Coronary artery (tissue), 2 donors: ENCODE measurements at regions not wholly inside any gene's neighbourhood (a gene's known extent, or its start where the extent isn't known, plus 50 kb on each side); places are given as distances from the start of the nearest gene placed in this dataset.

ENCODE experiments used
- DNase-seq: peaks from one replicate; pipeline ENCODE4 v3.0.0-alpha.2; 2017; ENCODE audit warnings: low spot score
- H3K27ac ChIP-seq, 2 donors: fragments of 200-600 bp; sonication (generic); one replicate each; pipeline ENCODE4 v1.5.1; 2016 to 2019
- H3K4me3 ChIP-seq: fragments of 200-600 bp; sonication (generic); 2 replicates; pipeline ENCODE4 v1.5.1; 2016; ENCODE audit warnings: mild to moderate bottlenecking, moderate library complexity
- CTCF ChIP-seq: fragments of 200-600 bp; sonication (generic); IDR thresholded peaks from one replicate; pipeline ENCODE4 v1.5.1; 2019; ENCODE audit warnings: antibody characterized with exemption

- no peak for TF ChIP-seq CTCF
- no peak for DNase-seq
- no peak overlapping the region for H3K27ac ChIP-seq
Measured at GRCh38 chr18:39780774-39781173, 2174.3 kb upstream of the PIK3C3 start.

DNA sequence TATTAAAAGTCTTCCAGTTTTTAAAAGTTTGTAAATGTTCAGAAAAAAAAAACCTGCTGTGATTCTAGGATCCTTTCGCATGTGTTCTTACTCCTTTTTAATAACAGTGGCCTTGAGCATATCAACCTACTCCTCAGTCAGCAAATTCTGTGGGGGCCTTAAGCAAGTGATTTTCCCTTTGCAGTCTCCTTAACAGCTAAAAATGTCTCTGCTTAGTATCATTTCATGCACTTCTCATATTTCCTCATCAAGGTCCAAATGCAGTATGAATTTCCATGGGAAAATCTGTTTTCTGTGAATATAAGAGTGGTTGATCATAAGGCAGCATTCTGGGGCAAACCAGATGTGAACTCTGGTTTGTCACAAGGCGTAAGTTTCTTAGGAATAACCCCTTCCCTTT is 2175.1 kb upstream of the PIK3C3 start:
- Histone ChIP-seq H3K27ac (no peak overlapping the region), H3K4me3 (no peak overlapping the region)
- TF ChIP-seq CTCF: no peak
- DNase-seq: no peak

More at GRCh38 chr18:39780774-39781173, 2174.3 kb upstream of the PIK3C3 start:
- no peak overlapping the region for H3K4me3 ChIP-seq

GRCh38 chr18:39776766-39777165 is 2178.3 kb upstream of the PIK3C3 start:
- DNase-seq: no peak
- no peak for TF ChIP-seq CTCF
- no peak overlapping the region for H3K4me3 ChIP-seq
- no peak overlapping the region for H3K27ac ChIP-seq

GRCh38 chr18:39774957-39775598 is 2180.0 kb upstream of the PIK3C3 start:
- Histone ChIP-seq H3K27ac (no peak overlapping the region), H3K4me3 (no peak overlapping the region)
- TF ChIP-seq CTCF: no peak
- no peak for DNase-seq

GRCh38 chr18:39773646-39774045 is 2181.4 kb upstream of the PIK3C3 start:
- H3K27ac ChIP-seq: no peak overlapping the region
- DNase-seq: no peak
- TF ChIP-seq CTCF: no peak
- H3K4me3 ChIP-seq: no peak overlapping the region

DNA sequence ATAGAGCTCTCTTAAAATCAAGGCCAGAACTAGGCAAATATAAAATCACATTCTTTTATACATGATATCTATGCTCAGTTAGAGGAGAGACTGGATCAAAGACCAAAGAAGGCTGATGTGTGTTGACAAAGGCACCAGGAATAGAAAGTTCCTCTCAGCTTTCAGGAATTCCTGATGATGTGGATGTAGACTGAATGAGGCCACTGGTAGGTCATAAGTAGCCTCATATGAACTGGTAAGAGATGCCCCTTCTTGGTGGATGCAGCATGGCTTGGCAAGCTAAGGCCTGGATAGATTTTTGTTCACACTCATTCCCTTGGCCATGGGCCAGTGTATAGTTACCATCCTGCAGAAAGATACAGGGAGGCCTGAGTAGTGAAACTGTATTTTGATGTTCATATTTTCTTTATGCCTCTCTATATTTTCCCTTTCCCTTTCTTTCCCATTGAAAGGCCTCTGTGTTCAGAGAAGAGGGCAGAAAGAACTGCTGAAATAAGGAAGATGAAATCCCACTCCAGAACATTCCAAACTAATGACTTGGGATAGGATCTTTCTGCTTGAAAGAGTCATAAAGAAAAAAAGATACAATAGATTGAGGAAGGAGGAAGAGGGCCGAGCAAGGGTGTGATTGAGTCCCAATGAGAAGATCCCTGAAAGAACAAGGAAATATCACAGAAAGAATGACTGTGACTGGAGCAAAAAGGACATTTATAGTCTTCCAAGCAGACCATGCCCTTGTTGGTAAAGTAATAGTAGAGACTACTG is 2182.7 kb upstream of the PIK3C3 start:
- no peak for TF ChIP-seq CTCF
- Histone ChIP-seq H3K4me3 (no peak overlapping the region), H3K27ac (no peak overlapping the region)
- DNase-seq: no peak

GRCh38 chr18:39770399-39770798 is 2184.6 kb upstream of the PIK3C3 start:
- Histone ChIP-seq H3K4me3 (no peak overlapping the region), H3K27ac (no peak overlapping the region)
- no peak for TF ChIP-seq CTCF
- DNase-seq: no peak
